Fibroblast of skin of abdomen (primary cell): ENCODE measurements at regions not wholly inside any gene's neighbourhood (a gene's known extent, or its start where the extent isn't known, plus 50 kb on each side); places are given as distances from the start of the nearest gene placed in this dataset.
"Not testable (repeated sequence)": the region's sequence is repeated elsewhere in the genome, so short reads cannot be mapped to it uniquely, and the experiment has no call there.

ENCODE experiments used
- DNase-seq: peaks from one replicate; pipeline ENCODE4 v3.0.0-alpha.2; 2013

DNA sequence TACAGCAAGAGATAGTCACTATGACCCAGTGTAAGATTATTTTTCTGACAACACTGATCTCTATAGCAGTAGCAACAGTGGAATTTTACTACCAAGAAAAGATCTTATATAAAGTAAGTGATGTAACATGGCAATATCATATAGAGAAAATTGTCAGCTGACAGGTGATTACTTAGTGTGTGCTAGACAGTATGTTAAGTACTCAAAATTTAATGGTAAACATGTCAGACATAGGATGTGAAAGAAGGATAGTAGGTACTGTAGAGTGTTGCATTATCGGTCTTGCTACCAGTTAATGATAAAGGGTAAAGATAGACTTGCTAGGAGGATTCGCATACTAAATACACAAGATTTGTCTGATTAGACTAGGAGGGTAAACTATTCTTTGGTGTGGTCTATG lies 247.4 kb downstream of the CYLC2 start:
- DNase-seq, result no peak

DNA sequence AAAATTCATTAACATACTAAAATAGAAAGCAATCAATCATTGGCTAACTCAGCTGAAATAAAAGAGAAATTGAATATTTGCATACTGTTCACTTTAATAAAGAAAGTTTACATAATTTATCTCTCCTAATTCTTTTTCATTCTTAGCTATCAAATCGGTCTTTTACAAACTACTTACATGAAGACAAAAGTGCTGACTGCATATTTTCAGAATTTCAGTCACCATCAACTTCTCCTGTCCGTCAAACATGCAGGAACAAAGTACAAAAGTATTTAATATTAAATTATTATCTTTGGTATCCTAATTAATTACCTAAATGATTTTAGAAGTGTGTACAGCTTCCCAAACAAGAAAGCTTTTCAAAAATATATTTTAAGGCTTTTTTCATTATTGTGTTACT lies 248.4 kb downstream of the CYLC2 start:
- DNase-seq, result no peak

DNA sequence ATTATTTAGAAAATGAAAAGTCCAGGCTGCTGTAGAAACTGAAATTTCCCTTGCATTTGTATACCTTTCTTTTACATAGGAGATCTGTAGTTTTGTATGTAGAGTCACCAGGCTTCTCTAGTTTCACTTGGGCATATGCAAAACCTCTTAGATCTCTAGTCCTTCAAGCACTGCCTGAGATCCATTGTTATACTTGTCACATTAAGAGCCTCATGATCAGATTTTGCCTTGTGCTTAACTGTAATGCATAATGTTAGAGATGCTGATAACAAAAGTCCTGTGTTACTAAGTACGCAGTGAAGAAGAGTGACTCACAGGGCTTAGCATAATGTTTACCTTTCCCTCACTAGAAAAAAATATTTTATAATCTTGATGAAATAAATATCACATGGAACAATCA lies 250.2 kb downstream of the CYLC2 start:
- DNase-seq, result no peak

DNA sequence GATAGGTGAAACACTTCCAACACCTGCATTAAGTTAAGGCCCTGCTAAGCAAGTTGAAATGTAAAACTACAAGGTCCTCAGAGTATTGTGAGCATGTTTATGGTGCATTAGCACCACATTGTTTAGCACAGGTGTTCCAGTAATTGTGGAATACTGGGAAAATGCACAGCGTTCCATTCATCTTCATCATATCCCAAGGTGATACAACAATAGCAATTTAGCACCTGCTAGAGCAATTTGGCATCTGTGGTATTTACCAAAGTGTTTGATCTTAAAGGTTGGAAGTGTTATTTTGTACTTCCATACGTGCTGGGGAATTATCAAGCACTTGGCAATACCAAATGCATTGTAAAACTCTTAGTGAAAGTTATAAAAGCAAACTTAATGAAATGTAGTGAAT lies 266.8 kb downstream of the CYLC2 start:
- DNase-seq, result no peak

DNA sequence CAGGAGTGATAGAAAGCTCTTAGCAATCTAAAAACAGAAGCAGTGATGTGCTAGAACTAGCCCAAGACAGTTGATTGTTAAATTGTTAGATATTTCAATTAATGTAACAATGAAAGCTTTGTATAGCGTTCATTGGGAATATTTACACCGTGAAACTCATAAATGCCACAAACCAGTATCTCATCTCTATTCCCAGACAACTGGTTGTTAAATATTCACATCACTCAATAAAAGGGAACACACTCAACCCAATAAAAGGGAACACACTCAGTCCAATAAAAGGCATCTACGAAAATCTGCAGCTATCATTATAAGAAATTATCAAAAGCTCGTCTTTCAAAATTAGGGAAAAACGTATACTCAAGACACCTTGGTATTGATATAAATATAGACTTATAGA lies 270.9 kb downstream of the CYLC2 start:
- no peak for DNase-seq

DNA sequence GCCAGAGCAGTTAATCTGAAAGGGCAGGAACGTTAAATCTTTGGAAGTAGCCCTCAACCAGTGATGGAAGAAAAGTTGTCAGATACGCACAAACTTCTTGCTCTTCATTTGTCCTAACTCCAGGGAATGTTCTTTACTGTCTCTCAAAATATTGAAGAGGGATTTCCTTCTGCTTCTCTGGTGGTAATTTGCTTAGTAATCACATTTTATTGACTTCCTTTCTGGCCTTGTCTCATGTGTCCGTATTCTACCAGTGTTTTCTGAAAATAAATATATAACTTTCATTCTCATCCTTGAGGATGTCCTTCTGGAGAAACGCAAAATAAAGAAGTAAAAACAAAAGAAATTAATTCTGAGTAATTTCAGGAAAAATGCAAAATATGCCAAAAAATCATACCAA lies 282.1 kb downstream of the CYLC2 start:
- no peak for DNase-seq

DNA sequence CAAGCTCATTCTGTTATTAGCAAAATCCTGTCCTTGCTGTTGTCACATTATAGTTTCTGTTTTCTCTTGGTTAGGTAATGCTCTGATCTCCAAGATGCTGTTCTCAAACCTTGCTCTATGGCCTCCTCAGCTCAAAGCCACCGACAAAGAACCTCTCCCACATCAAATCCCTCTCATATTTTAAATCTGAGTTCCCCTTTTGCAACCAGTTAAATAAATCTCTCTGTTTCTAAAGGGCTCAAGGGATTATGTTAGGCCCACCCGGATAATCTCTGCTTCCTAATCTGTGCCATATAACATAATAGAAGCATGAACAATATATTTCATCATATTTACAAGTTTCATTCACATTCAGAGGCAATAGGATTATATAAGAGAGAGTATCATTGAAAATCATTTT lies 286.0 kb downstream of the CYLC2 start:
- no peak for DNase-seq

DNA sequence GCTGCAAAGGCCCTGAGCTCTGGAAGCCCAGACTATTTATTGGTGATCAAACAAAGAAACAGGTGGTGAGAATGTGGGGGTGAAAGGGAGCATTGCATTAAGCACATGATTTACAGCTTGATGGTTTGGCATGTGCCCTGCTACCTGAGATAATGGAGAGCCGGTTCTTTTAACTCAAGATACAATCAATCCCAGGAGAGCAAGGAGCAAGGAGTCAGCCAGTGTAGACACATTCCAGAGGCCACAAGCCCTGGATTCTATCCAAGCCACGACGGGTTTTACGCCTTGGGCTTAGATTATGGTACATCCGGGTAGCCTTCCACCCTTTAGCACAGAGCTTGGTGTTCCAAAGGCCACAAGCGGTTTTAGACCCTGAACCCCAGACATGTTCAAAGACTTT lies 292.2 kb downstream of the CYLC2 start:
- DNase-seq, result no peak

DNA sequence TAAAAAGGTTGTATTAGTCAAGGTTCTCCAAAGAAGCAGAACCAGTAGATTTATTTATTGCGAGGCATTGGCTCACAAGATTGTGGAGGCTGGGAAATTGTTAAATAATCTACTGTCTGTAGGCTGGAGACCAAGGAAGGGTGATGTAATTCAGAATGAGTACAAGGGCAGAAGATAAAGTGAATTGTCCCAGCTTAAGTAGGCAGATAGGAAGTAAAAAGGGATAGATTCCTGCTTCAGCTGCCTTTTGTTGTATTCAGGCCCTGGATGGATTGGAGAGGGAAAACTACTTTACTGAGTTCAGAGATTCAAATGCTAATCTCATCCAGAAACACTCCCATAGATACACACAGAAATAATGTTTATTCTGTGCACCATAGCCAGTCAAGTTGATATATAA lies 301.1 kb downstream of the CYLC2 start:
- DNase-seq, result no peak

DNA sequence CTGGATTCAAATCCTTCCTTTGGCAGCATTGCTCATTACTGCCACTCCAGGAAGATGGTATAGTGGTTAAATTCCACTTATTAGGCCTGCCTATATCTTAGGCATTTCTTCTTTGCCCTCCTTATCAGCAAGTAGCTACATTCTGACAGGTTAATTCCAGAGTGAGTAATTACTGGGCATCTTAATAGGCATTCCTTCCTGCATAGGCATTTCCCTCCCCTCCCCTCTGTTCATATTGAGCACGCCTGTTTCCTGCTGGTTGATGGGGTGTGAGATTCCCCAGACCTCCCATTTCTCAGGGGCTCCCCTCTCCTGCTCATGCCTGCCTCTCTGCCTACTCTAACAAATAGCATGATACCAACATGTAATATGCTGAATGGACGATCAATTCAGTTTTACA lies 305.9 kb downstream of the CYLC2 start:
- no peak for DNase-seq

DNA sequence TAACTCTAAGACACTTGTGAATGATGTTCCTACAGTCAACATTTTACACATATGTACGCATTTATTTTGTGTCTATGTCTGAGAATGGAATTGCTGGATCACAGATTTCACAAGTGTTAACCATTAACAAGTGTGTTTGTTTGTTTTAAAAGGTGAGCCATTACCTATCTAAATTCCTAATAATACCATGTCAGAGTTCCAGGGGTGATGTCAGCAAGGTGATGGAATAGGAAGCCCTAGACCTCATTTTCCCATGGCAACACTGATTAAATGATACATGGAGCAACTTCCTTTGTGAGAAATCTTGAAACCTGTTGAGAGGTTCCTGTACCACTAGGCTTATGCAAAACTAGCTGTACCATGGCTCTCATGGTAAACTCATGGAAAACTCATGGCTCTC lies 309.7 kb downstream of the CYLC2 start:
- no peak for DNase-seq

DNA sequence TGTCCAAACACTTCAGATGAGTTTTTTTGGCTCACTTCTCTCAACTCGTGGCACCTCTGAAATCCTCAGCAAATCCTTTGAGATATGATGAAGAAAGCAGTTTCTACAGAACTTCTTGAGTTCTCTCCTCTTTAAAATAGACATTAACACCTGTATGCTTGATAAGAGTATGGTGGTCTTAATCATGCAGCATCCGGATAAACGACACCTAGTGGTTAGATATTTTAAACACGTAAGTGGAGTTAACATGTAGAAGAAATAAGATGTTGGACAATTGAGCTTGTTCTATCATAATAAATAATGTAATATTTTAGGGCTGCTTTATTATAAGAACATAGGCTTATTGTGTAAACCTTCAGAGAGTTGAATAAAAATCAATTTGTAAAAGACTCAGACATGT lies 324.8 kb downstream of the CYLC2 start:
- DNase-seq, result no peak

DNA sequence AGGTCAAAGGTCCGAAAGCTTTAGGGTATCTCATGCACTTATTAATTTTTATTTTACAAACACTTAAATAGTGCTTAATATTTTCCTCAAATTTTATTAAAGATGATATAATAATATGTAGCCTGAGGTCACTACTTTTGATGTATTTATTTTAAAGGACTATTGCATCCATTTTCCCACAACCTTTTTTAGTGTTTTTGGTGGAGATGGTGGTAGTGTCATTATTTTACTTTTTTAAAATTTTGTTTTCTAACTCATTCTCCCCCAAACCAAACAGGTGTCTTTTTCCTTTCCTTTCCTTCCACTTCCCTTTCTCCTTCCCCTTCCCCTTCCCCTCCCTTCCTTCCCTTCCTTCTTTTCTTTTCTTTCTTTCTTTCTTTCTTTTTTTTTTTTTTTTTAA lies 328.6 kb downstream of the CYLC2 start:
- DNase-seq, result no peak

DNA sequence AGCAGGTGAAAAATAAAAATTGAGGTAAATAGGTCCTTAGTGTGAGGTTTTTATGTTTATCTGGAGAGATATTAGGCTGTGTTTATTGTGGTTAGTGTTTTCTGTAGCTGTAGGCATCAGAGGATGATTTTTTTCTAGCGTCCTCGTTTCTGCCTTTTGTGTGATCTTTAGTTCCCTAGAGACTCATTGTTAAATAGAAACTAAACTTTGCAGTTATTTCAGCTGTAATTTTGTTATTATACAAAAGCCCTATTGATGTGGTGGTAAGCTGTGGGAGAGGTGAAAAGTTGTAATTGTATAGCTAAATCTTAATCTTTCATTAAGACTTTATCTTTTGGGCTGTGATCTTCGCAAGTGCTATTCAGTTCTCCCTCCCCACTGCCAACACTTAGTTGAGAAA lies 340.3 kb downstream of the CYLC2 start:
- DNase-seq, result no peak

DNA sequence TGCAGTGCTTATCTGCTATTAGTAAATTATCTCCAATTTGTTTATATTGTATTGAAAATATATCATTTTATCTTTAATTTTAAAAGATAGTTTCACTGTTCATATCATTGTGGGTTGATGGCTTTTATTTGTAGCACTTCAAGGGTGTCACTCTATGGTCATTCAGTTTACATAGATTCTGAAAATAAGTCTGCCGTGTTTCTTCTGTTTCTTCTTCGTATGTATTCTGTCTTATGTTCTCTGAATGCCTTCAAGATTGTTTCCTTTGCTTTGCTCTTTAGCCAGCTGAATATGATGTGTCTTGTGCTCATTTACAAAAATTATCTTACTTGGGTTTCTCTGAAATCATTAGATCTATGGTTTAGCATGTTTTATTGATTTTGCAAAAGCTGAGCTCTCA lies 359.9 kb downstream of the CYLC2 start:
- DNase-seq, result no peak

DNA sequence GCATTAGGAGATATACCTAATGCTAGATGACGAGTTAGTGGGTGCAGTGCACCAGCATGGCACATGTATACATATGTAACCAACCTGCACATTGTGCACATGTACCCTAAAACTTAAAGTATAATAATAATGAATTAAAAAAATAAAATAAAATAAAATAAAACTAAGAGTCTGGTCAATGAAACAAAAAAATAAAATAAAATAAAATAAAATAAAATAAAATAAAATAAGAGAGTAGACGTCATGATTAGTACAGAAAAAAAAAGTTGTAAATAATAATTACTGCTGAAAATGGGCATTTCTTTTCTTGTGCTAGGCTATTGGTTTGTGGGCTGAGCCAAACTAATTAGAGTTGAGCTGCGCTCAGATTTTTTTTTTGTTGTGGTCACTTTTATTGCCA lies 362.8 kb downstream of the CYLC2 start:
- DNase-seq, result not testable (repeated sequence)

DNA sequence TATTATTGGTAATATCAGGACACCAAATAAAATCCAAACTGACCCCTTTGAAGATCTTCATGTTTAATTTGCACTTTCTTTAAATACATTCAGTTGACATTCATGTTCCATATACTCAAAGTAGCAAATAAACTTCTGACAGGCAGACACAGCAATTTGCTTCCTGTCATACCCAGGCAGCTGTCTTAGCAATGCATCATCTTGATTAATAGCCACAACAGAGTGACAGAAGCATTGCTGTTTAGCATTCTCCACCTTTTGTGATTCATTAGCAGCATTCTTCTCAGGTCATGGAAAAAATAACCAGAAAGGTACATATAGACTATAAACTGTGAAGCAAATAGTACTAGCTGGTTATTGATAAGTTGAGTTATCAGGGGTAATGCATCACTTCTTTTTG lies 366.8 kb downstream of the CYLC2 start:
- no peak for DNase-seq

DNA sequence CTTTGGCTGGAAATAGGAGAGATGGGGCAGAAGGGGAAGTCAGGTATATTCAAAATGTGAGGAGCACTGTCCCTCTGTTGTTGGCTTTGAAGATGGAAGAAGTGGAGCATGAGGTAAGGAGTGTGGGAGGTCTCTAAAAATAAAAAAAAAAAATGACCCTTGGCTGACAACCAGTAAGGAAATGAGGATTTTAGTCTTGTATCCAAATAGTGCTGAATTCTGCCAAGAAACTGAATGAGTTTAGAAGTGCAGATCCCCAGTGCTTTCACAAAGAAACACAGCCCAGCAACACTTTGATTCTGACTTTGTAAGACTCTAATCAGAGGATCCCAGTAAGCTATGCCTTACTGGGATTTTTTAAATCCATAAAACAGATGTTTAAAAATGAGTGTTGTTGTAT lies 367.9 kb downstream of the CYLC2 start:
- DNase-seq, result no peak

DNA sequence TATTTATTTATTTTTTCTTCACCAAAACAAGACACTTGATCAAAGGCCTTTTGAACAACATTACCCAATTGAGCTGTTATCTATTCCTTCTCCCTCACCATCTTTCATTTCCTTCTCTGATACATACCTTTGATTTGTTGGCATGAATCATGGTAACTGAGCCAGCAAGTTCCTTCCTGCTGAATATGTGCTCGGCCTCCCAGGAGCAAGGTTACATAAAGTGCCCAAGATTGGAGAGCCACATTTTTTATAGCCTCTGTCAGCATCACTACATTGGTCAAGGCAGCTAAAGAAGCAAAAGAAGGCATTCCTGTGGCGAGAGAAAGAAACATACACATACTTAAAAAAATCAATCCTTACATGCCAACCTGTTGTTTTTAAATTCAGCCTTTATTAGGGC lies 369.6 kb downstream of the CYLC2 start:
- peak; percentile 72 for DNase-seq

DNA sequence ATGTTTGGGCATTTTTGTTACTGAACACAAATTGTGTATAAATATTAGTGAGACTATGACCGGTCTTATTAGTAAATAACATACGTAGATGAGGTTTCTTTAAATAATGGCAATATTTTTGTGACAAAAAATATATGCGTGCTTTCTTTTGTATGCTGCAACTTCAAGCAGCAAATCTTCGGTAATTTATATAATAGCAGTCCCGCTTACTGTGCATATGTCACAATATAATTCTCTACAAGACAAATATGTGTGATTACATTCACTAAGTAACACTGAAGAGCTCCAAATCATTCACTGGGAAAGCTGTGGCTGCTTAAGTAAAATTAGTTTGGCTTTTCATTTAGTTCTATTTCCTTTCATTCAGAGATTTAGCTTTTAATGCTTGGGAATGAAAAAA lies 376.0 kb downstream of the CYLC2 start:
- DNase-seq, result no peak

DNA sequence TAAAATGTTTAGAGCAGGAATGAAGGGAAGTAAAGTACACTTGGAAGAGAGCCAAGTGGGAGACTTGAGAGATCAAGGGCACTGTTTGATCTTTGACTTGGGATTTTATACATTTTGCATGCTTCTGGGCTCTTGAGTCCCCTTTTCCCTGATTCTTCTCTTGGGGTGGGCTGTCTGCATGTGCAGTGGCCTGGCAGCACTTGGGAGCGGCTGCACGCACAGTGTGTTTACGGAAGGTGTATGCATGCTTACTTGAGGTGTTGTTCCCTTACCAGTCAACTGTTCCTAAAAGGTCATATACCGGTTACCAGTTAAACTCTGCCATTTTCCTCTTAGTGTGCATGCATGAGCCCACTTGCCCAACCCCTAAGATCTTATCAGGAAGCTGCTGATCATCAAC lies 377.7 kb downstream of the CYLC2 start:
- no peak for DNase-seq

DNA sequence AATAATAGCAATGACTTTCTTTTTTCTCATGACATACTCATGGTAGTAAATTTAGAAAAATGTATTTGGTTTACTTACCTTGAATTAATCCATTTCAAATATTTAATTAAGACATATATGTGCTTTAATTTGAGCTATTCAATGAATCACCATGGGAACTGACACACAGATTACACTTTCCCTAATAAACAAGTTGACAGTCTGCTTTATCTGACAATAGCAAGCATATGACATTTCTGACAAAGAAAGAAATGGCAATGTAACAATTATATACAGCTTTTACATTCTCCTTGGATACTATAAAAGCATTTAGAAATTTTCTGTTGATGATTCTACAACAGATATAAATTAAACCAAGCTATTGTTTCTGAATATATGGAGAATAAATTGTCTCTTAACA lies 382.5 kb downstream of the CYLC2 start:
- no peak for DNase-seq

DNA sequence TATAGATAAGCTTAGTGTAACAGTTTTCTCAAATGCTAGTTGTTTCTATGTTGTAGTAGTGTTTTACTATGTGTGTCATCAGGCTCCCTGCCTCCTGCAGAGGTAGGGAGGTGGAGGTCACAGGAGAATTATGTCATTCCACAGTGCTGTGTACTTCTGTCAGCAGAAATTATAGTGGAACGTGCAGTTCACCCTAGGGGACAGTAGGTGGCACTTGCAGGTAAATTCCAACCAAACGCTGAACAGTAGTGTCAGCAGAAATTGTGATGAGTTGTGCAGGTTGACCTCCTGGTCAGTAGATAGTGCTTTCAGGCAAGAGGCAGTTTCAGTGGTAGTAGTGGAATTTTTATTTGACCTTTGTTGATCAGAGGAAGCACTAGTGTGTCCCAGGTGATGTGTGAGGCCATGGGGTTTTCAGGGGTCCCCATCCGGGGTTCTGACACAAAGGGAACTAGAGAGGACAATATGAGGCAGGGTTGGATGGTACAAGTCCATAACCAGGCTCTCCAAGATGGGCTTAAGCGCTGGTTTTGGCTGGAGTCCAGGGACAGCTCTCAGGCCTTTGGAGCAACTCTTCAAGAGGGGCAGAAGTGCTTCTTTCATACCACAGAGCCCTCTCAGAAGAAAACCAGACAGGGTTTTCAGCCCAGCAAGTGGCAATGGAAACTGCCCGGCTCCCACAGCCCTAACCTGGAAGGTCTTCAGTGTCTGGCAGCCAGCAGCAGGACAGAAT lies 402.9 kb downstream of the CYLC2 start:
- DNase-seq, result peak; percentile 26

DNA sequence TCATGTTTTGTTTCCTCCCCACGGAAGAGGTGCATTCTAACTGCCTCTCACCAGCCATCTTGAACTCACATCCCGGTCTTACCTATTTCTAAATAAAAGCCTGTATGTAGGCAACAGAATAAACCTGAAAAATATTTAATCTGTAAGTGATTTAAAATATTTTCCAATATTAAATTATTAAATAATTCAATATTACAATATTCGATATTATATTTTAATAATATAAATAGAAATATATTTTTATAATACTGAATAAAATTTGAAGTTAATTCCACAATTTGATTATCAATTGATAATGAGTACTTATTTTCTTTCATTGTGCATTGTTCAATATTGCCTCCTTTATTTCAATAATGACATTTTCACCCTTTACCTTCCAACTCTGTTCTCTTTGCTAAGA lies 404.4 kb downstream of the CYLC2 start:
- no peak for DNase-seq

DNA sequence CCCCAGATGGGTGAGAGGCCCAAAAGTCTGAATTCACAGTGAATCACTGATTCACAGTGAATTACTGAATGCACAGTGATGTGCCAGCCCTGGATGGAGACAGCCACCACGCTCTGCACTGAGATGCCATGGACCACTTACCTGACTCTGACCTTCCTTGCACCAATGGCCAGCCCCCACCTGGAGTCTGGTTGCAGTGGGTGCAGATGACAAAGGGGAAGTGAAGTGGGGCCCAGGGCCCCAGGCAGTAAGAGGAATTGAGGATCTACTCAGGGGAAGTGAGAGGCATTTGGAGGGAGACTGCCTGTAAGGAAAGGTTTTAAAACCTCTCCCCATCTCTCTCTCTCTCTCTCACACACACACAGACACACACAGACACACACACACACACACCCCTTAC lies 412.1 kb downstream of the CYLC2 start:
- DNase-seq, result no peak
